Chondrocyte (in vitro differentiated cells): ENCODE measurements at regions not wholly inside any gene's neighbourhood (a gene's known extent, or its start where the extent isn't known, plus 50 kb on each side); places are given as distances from the start of the nearest gene placed in this dataset.

Experiments used
- DNase-seq: peaks from one replicate; pipeline ENCODE4 v3.0.0; 2021; ENCODE audit warnings: mixed read lengths, low spot score
- H3K27ac Mint-ChIP-seq: one replicate; pipeline ENCODE4 v1.8.0; 2021; ENCODE audit warnings: mild to moderate bottlenecking, moderate library complexity, mixed read lengths; ENCODE audit not compliant: unreplicated experiment
- H3K27me3 Mint-ChIP-seq: 2 replicates; pipeline ENCODE4 v1.8.0; 2021; ENCODE audit warnings: low read depth, mixed read lengths
- H3K36me3 Mint-ChIP-seq: 2 replicates; pipeline ENCODE4 v1.8.0; 2021; ENCODE audit warnings: low read depth, mixed read lengths
- H3K4me1 Mint-ChIP-seq: 2 replicates; pipeline ENCODE4 v1.8.0; 2021; ENCODE audit warnings: low read depth, mild to moderate bottlenecking, mixed read lengths
- H3K4me3 Mint-ChIP-seq: one replicate; pipeline ENCODE4 v1.8.0; 2021; ENCODE audit warnings: mild to moderate bottlenecking, moderate library complexity, mixed read lengths; ENCODE audit not compliant: unreplicated experiment
- H3K9me3 Mint-ChIP-seq: 2 replicates; pipeline ENCODE4 v1.8.0; 2021; ENCODE audit warnings: low read depth, mixed read lengths
- TF ChIP-seq, protein P1 (sequence below): fragments of 200-600 bp; sonication (generic); IDR thresholded peaks from 2 replicates; pipeline ENCODE4 v1.5.0; 2021; ENCODE audit warnings: antibody characterized with exemption, mild to moderate bottlenecking, moderate library complexity

DNA sequence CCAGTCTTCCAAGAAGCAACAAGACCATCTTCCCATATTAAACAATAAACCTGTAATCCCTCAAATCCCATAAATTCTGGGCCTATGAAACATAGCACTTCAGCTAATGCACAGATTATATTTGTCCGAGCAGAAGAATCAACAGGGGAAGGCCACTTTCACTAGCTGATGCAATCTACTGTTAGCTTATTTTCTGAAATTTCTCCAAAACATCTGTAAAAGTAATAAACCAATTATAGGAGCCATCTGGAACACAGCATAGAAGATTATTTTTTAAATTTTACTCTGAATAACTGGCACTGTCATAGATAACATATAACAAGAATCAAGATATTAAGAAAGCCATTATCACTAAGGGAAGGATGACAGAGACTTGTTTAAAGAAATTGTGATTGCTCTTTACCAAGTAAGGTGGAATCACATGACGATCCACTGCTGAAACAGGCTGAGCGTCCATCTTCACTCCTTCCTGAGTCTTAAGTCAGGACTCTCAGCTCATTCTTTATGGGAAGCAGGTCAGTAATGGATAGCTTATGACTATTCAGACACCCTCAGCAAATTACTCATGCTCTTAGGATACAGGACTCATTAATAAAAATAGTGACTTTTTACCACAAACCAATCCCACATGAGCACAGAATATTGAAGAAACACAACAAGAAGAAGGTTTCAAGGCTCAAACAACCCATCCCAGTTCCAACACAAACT is 719.5 kb downstream of the XPNPEP1 start:
- TF ChIP-seq, protein P1, sequence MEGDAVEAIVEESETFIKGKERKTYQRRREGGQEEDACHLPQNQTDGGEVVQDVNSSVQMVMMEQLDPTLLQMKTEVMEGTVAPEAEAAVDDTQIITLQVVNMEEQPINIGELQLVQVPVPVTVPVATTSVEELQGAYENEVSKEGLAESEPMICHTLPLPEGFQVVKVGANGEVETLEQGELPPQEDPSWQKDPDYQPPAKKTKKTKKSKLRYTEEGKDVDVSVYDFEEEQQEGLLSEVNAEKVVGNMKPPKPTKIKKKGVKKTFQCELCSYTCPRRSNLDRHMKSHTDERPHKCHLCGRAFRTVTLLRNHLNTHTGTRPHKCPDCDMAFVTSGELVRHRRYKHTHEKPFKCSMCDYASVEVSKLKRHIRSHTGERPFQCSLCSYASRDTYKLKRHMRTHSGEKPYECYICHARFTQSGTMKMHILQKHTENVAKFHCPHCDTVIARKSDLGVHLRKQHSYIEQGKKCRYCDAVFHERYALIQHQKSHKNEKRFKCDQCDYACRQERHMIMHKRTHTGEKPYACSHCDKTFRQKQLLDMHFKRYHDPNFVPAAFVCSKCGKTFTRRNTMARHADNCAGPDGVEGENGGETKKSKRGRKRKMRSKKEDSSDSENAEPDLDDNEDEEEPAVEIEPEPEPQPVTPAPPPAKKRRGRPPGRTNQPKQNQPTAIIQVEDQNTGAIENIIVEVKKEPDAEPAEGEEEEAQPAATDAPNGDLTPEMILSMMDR: no peak
- Mint-ChIP-seq H3K27ac (no peak overlapping the region), H3K4me3 (no peak overlapping the region), H3K9me3 (no peaks in the 10 kb centered on the region), H3K4me1 (no peaks in the 10 kb centered on the region), H3K27me3 (no peaks in the 10 kb centered on the region), H3K36me3 (no peaks in the 10 kb centered on the region)
- no peak for DNase-seq

DNA sequence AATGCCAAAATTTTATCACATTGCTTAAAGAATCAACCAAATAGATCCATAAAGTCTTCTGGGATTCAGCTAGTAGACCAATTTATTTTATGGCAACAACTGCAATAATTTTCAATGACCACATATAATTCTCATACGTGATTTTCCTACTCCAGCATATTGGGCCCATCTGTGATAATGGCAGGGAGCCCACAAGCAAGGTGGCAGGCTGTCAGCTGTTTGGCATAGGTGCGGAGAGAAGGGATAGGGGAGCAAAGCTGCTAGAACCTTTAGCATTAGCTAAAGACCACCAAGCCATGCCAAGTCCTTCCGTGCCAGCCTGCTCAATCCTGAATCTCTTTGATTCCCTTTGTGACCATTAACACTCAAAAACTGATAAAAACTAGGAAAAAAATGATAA is 721.2 kb downstream of the XPNPEP1 start:
- TF ChIP-seq, protein P1: no peak
- Mint-ChIP-seq H3K36me3 (peaks cover 2% of the 10 kb centered on the region), H3K27ac (no peak overlapping the region), H3K4me1 (no peaks in the 10 kb centered on the region), H3K27me3 (no peaks in the 10 kb centered on the region), H3K4me3 (no peak overlapping the region), H3K9me3 (peaks cover 8% of the 10 kb centered on the region)
- no peak for DNase-seq

DNA sequence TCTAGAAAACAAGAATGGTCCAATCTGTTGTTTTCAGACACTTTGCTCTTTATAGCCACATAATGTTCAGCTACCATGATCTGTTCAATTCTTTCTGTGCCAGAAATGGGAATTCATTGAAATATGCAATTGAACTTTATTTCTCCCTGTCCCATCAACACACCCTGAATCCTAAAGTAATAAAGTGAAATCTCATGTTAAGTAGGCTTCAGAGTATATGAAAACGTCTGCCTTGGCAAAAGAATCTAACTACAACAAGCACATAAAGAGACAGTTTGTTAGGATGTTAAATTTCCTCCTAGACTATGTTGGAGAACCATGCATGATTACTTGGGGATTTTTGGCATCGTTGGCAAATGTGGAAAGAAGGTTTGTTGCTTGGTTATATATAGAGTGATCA is 722.7 kb downstream of the XPNPEP1 start:
- no peak for DNase-seq
- H3K4me1 Mint-ChIP-seq: no peaks in the 10 kb centered on the region
- no peak overlapping the region for H3K4me3 Mint-ChIP-seq
- TF ChIP-seq, protein P1: no peak
- H3K27me3 Mint-ChIP-seq: no peaks in the 10 kb centered on the region
- H3K36me3 Mint-ChIP-seq: peaks cover 2% of the 10 kb centered on the region
- H3K27ac Mint-ChIP-seq: no peak overlapping the region
- H3K9me3 Mint-ChIP-seq: peaks cover 12% of the 10 kb centered on the region

DNA sequence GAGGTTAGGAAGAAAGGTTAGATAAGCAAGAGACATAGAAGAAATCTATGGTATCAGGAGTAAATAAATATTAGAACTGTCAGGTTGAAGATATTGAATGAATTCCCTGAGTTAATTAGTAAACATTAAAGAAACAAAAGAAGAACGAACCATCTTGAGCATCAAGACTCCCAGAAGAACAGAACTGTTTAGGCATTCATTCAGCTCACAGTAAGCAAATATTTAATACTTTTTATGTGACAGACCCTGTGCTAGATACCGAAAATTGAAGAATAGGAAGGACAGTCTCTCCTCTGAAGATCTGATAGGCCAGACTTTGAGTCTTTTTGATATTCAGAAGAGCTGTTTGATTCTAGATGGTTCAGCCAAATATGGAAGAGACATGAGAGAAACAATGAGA is 731.5 kb downstream of the XPNPEP1 start:
- Mint-ChIP-seq H3K4me3 (no peak overlapping the region), H3K27ac (no peak overlapping the region), H3K36me3 (no peaks in the 10 kb centered on the region), H3K27me3 (no peaks in the 10 kb centered on the region), H3K9me3 (peaks cover 21% of the 10 kb centered on the region), H3K4me1 (no peaks in the 10 kb centered on the region)
- DNase-seq: no peak
- TF ChIP-seq, protein P1: no peak

DNA sequence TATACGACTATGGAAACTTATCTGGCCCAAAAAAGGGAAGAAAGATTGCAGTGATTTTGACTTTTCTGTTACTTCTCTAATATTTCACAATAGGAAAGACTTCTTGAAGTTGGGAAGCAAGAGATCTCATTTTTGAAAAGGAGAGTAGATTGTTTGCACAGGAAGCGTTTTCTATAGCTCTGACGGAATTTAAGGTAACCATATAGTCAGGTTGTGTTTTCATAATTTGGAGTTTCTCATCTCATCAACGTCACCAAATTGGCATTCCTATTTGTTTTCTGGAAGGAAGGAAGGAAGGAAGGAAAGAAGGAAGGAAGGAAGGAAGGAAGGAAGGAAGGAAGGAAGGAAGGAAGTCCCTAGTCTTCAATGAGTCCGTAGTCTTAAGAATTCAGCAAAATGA is 732.0 kb downstream of the XPNPEP1 start:
- H3K27ac Mint-ChIP-seq: no peak overlapping the region
- peaks cover 24% of the 10 kb centered on the region for H3K9me3 Mint-ChIP-seq
- no peaks in the 10 kb centered on the region for H3K4me1 Mint-ChIP-seq
- H3K4me3 Mint-ChIP-seq: no peak overlapping the region
- DNase-seq: no peak
- TF ChIP-seq, protein P1: no peak
- no peaks in the 10 kb centered on the region for H3K27me3 Mint-ChIP-seq
- H3K36me3 Mint-ChIP-seq: no peaks in the 10 kb centered on the region
